ENCODE measurements at regions not wholly inside any gene's neighbourhood (a gene's known extent, or its start where the extent isn't known, plus 50 kb on each side); places are given as distances from the start of the nearest gene placed in this dataset.

GRCh38 chr16:6009151-6009550 is 911.6 kb upstream of the EEF2KMT start:
- TF ChIP-seq REST (IDR thresholded peaks at IDR 0.05; ENCODE audit: low read depth) (no peak), POLR2A (IDR thresholded peaks at IDR 0.05; ENCODE audit: borderline replicate concordance, extremely low read depth, insufficient read depth, insufficient read length) (no peak), CTCF (IDR thresholded peaks at IDR 0.05 in 2 of 3, conservative IDR thresholded peaks at IDR 0.05 in 1 of 3; ENCODE audit: borderline replicate concordance in 1 of 3, insufficient read depth in 1 of 3, low read depth in 2 of 3, low read length in 2 of 3) (no peak), EZH2 (IDR thresholded peaks at IDR 0.05) (no peak), TCF7L2 (IDR thresholded peaks at IDR 0.05; ENCODE audit: borderline replicate concordance, extremely low read depth, insufficient read depth, insufficient read length) (no peak), ATF3 (IDR thresholded peaks at IDR 0.05) (no peak), MAX (IDR thresholded peaks at IDR 0.05) (no peak)
